ENCODE measurements at regions not wholly inside any gene's neighbourhood (a gene's known extent, or its start where the extent isn't known, plus 50 kb on each side); places are given as distances from the start of the nearest gene placed in this dataset.

DNA sequence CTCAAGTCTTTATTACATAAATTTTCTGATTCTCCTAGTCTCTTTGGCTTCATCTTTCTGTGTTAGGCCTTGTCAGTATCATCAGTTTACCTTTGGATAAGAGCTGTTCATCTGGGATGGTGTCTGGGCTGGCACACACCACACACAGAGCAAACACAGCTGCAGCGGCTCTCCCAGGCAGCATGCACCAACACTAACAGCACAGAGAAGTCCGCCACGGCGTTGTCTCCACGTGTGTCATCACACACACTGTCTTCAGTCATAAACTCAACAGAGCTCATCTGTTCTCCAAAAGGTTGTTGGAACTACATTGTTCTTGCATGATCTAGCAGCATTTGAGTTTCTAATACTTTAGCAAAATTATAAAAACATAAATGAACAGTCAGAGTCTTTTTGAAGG, 851.9 kb upstream of the FRG1 start:
- H3K36me3 ChIP-seq (replicated peaks in 1 of 2; ENCODE audit: control insufficient read depth in 2 of 2, insufficient read depth in 2 of 2, low read length in 2 of 2), result no peaks in the 10 kb centered on the region
- no peak for DNase-seq (ENCODE audit: low spot score)
- no peak overlapping the region for H3K9ac ChIP-seq (ENCODE audit: low read depth, low read length, poor library complexity)
- WGBS, 2 donors (ENCODE audit: extremely low coverage in 2 of 2, insufficient read length in 2 of 2, insufficient replicate concordance in 1 of 2), result no CpG with 5 or more reads among the region's 5 CpGs
- no peak overlapping the region for H3K4me3 ChIP-seq (ENCODE audit: low read length in 2 of 2)
- H3K23ac ChIP-seq (ENCODE audit: low read depth, low read length, poor library complexity), result no peak overlapping the region
- H3K4me1 ChIP-seq (ENCODE audit: control insufficient read depth in 2 of 2, insufficient read depth in 1 of 2, low read depth in 1 of 2, low read length in 2 of 2), result peaks cover 0 to 2% of the 10 kb centered on the region in 2 donors
- no peak overlapping the region for H3K14ac ChIP-seq (ENCODE audit: low read length)
- H3K27ac ChIP-seq (replicated peaks; ENCODE audit: low read length), result no peak overlapping the region
- no peak overlapping the region for H2AK5ac ChIP-seq (ENCODE audit: low read depth, low read length)
- no peak overlapping the region for H2BK15ac ChIP-seq (ENCODE audit: low read length)
- H3K18ac ChIP-seq (ENCODE audit: low read length), result no peak overlapping the region
- H2AFZ ChIP-seq (ENCODE audit: low read length), result no peak overlapping the region
- H2BK120ac ChIP-seq (ENCODE audit: low read depth, low read length), result no peak overlapping the region
- H3K4me2 ChIP-seq (ENCODE audit: insufficient read depth, low read length, poor library complexity, severe bottlenecking), result no peak overlapping the region
- H3K27me3 ChIP-seq (ENCODE audit: control insufficient read depth in 3 of 3, insufficient read depth in 3 of 3, low read depth in 1 of 3, low read length in 3 of 3), result no peaks in the 10 kb centered on the region
- H2BK5ac ChIP-seq (ENCODE audit: low read length), result no peak overlapping the region
- H4K8ac ChIP-seq (ENCODE audit: low read depth, low read length), result no peak overlapping the region
- H3K9me3 ChIP-seq (replicated peaks in 1 of 2; ENCODE audit: control insufficient read depth in 2 of 2, insufficient read depth in 1 of 2, low read depth in 1 of 2, low read length in 2 of 2), result peaks cover 0 to 1% of the 10 kb centered on the region in 2 donors
- no peak overlapping the region for H3K4ac ChIP-seq (ENCODE audit: low read length)
- H2BK12ac ChIP-seq (ENCODE audit: low read length), result peak overlapping the region; percentile 65
- no peaks in the 10 kb centered on the region for H3K79me1 ChIP-seq (ENCODE audit: low read depth, low read length)
- H4K91ac ChIP-seq (ENCODE audit: low read depth, low read length, poor library complexity), result no peak overlapping the region

DNA sequence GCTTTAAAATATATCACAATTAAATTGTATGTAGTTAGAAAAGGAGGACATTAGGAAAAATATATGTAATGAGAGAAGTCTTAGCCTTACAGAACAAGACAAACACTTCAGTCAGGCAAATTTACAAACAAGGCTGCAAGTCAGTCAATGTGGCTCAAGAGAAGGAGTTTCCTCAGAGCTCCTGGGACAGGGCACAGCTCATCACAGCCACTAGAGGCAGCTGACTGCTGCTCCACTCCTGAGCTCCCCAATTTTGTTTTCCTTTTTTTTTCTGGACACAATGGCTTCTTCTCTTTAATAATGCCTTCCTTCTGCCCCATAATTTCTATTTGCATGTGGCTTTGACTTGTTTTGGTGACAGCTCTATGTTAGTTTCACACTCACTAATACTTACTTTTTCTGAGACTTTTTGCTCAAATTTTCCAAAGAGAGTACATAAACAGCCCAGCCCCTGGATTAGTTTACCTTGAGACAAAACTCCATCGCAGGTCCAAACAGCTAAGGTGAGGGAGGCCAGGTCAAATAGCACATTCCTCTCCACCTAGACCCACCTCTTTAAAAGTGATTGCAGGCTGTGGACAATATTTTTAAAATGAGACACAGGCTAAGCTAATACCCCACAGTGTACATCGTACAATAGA, 850.4 kb upstream of the FRG1 start:
- Histone ChIP-seq H3K27me3 (ENCODE audit: control insufficient read depth in 3 of 3, insufficient read depth in 3 of 3, low read depth in 1 of 3, low read length in 3 of 3) (no peaks in the 10 kb centered on the region), H3K4me2 (ENCODE audit: insufficient read depth, low read length, poor library complexity, severe bottlenecking) (no peak overlapping the region), H2AFZ (ENCODE audit: low read length) (no peak overlapping the region), H3K4ac (ENCODE audit: low read length) (no peak overlapping the region), H4K8ac (ENCODE audit: low read depth, low read length) (no peak overlapping the region), H2BK15ac (ENCODE audit: low read length) (no peak overlapping the region), H3K14ac (ENCODE audit: low read length) (no peak overlapping the region), H3K27ac (replicated peaks; ENCODE audit: low read length) (no peak overlapping the region), H2BK12ac (ENCODE audit: low read length) (no peak overlapping the region), H2BK5ac (ENCODE audit: low read length) (no peak overlapping the region), H3K9me3 (replicated peaks in 1 of 2; ENCODE audit: control insufficient read depth in 2 of 2, insufficient read depth in 1 of 2, low read depth in 1 of 2, low read length in 2 of 2) (no peaks in the 10 kb centered on the region), H3K4me1 (ENCODE audit: control insufficient read depth in 2 of 2, insufficient read depth in 1 of 2, low read depth in 1 of 2, low read length in 2 of 2) (peaks cover 0 to 2% of the 10 kb centered on the region in 2 donors), H3K79me1 (ENCODE audit: low read depth, low read length) (no peaks in the 10 kb centered on the region), H3K9ac (ENCODE audit: low read depth, low read length, poor library complexity) (no peak overlapping the region), H2BK120ac (ENCODE audit: low read depth, low read length) (no peak overlapping the region), H3K23ac (ENCODE audit: low read depth, low read length, poor library complexity) (no peak overlapping the region), H3K18ac (ENCODE audit: low read length) (no peak overlapping the region), H4K91ac (ENCODE audit: low read depth, low read length, poor library complexity) (no peak overlapping the region), H3K36me3 (replicated peaks in 1 of 2; ENCODE audit: control insufficient read depth in 2 of 2, insufficient read depth in 2 of 2, low read length in 2 of 2) (no peaks in the 10 kb centered on the region), H2AK5ac (ENCODE audit: low read depth, low read length) (no peak overlapping the region), H3K4me3 (ENCODE audit: low read length in 2 of 2) (no peak overlapping the region)
- WGBS, 2 donors (ENCODE audit: extremely low coverage in 2 of 2, insufficient read length in 2 of 2, insufficient replicate concordance in 1 of 2), result no CpG with 5 or more reads among the region's 2 CpGs
- DNase-seq (ENCODE audit: low spot score), result peak; percentile 12

DNA sequence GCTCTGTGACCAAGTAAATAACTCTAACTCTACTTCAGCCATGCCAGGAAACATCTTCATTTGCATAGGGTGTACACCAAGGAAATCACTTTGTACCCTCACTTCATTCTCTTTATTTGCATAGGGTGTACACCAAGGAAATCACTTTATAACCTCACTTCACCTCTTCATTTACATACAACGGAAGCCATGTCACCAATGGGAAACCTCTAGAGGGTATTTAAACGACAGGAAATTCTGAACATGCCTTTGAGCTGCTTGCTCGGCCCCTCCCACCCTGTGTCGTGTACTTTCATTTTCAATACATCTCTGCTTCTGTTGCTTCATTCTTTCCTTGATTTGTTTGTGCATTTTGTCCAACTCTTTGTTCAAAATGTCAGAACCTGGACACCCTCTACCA, 848.1 kb upstream of the FRG1 start:
- Histone ChIP-seq H2BK12ac (ENCODE audit: low read length) (no peak overlapping the region), H3K27ac (replicated peaks; ENCODE audit: low read length) (no peak overlapping the region), H2BK120ac (ENCODE audit: low read depth, low read length) (no peak overlapping the region), H3K9me3 (replicated peaks in 1 of 2; ENCODE audit: control insufficient read depth in 2 of 2, insufficient read depth in 1 of 2, low read depth in 1 of 2, low read length in 2 of 2) (peaks cover 0 to 2% of the 10 kb centered on the region in 2 donors), H3K36me3 (replicated peaks in 1 of 2; ENCODE audit: control insufficient read depth in 2 of 2, insufficient read depth in 2 of 2, low read length in 2 of 2) (no peaks in the 10 kb centered on the region), H3K79me1 (ENCODE audit: low read depth, low read length) (peaks cover 2% of the 10 kb centered on the region), H3K9ac (ENCODE audit: low read depth, low read length, poor library complexity) (no peak overlapping the region), H3K4me3 (ENCODE audit: low read length in 2 of 2) (no peak overlapping the region), H2BK15ac (ENCODE audit: low read length) (no peak overlapping the region), H3K23ac (ENCODE audit: low read depth, low read length, poor library complexity) (no peak overlapping the region), H2AK5ac (ENCODE audit: low read depth, low read length) (no peak overlapping the region), H2BK5ac (ENCODE audit: low read length) (no peak overlapping the region), H4K8ac (ENCODE audit: low read depth, low read length) (no peak overlapping the region), H3K4me1 (ENCODE audit: control insufficient read depth in 2 of 2, insufficient read depth in 1 of 2, low read depth in 1 of 2, low read length in 2 of 2) (no peaks in the 10 kb centered on the region), H3K27me3 (ENCODE audit: control insufficient read depth in 3 of 3, insufficient read depth in 3 of 3, low read depth in 1 of 3, low read length in 3 of 3) (no peaks in the 10 kb centered on the region), H3K4ac (ENCODE audit: low read length) (no peak overlapping the region), H3K18ac (ENCODE audit: low read length) (no peak overlapping the region), H3K14ac (ENCODE audit: low read length) (no peak overlapping the region), H3K4me2 (ENCODE audit: insufficient read depth, low read length, poor library complexity, severe bottlenecking) (no peak overlapping the region), H4K91ac (ENCODE audit: low read depth, low read length, poor library complexity) (no peak overlapping the region), H2AFZ (ENCODE audit: low read length) (no peak overlapping the region)
- WGBS, 2 donors (ENCODE audit: extremely low coverage in 2 of 2, insufficient read length in 2 of 2, insufficient replicate concordance in 1 of 2), result no CpG with 5 or more reads among the region's 4 CpGs
- DNase-seq (ENCODE audit: low spot score), result no peak

DNA sequence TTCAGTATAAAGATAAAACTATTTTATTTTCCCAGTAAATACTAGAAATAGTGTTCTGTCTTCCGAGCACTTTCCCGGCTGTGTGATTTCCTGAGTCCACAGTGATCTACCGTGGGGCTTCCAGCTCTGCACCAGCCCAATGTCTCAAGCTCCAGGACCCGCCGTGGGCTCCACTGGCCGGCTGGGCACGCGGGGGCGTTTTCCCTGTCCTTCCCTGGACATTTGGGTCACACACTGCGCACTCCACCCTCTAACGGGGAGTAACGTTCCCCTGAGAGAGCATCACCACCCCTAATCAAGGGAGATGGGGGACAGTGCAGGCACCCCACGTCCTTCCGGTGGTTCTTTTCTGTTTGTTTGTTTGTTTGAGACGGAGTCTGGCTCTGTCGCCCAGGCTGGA, 844.6 kb upstream of the FRG1 start:
- H3K4ac ChIP-seq (ENCODE audit: low read length), result no peak overlapping the region
- H2BK12ac ChIP-seq (ENCODE audit: low read length), result no peak overlapping the region
- no peak overlapping the region for H2BK15ac ChIP-seq (ENCODE audit: low read length)
- H3K14ac ChIP-seq (ENCODE audit: low read length), result no peak overlapping the region
- H3K9me3 ChIP-seq (replicated peaks in 1 of 2; ENCODE audit: control insufficient read depth in 2 of 2, insufficient read depth in 1 of 2, low read depth in 1 of 2, low read length in 2 of 2), result peaks cover 0 to 2% of the 10 kb centered on the region in 2 donors
- no peak overlapping the region for H3K9ac ChIP-seq (ENCODE audit: low read depth, low read length, poor library complexity)
- H2BK5ac ChIP-seq (ENCODE audit: low read length), result peak overlapping the region; percentile 29
- H4K91ac ChIP-seq (ENCODE audit: low read depth, low read length, poor library complexity), result no peak overlapping the region
- no peak overlapping the region for H2BK120ac ChIP-seq (ENCODE audit: low read depth, low read length)
- no CpG with 5 or more reads among the region's 16 CpGs for WGBS, 2 donors (ENCODE audit: extremely low coverage in 2 of 2, insufficient read length in 2 of 2, insufficient replicate concordance in 1 of 2)
- H3K27me3 ChIP-seq (ENCODE audit: control insufficient read depth in 3 of 3, insufficient read depth in 3 of 3, low read depth in 1 of 3, low read length in 3 of 3), result no peaks in the 10 kb centered on the region
- no peak for DNase-seq (ENCODE audit: low spot score)
- no peaks in the 10 kb centered on the region for H3K4me1 ChIP-seq (ENCODE audit: control insufficient read depth in 2 of 2, insufficient read depth in 1 of 2, low read depth in 1 of 2, low read length in 2 of 2)
- no peaks in the 10 kb centered on the region for H3K36me3 ChIP-seq (replicated peaks in 1 of 2; ENCODE audit: control insufficient read depth in 2 of 2, insufficient read depth in 2 of 2, low read length in 2 of 2)
- no peak overlapping the region for H3K4me3 ChIP-seq (ENCODE audit: low read length in 2 of 2)
- H2AFZ ChIP-seq (ENCODE audit: low read length), result no peak overlapping the region
- H3K27ac ChIP-seq (replicated peaks; ENCODE audit: low read length), result no peak overlapping the region
- no peak overlapping the region for H3K4me2 ChIP-seq (ENCODE audit: insufficient read depth, low read length, poor library complexity, severe bottlenecking)
- peak overlapping the region; percentile 47 for H2AK5ac ChIP-seq (ENCODE audit: low read depth, low read length)
- no peak overlapping the region for H3K18ac ChIP-seq (ENCODE audit: low read length)
- no peak overlapping the region for H3K23ac ChIP-seq (ENCODE audit: low read depth, low read length, poor library complexity)
- peaks cover 2% of the 10 kb centered on the region for H3K79me1 ChIP-seq (ENCODE audit: low read depth, low read length)
- H4K8ac ChIP-seq (ENCODE audit: low read depth, low read length), result no peak overlapping the region

Data from neuronal stem cell (in vitro differentiated cells).